ENCODE measurements at regions not wholly inside any gene's neighbourhood (a gene's known extent, or its start where the extent isn't known, plus 50 kb on each side); places are given as distances from the start of the nearest gene placed in this dataset.

- Histone ChIP-seq H3K36me3 (ENCODE audit: insufficient read depth in 1 of 2, low read depth in 1 of 2) (no peaks in the 10 kb centered on the region), H3K27me3 (ENCODE audit: insufficient read depth in 3 of 3, low read length in 2 of 3) (no peaks in the 10 kb centered on the region), H3K27ac (no peak overlapping the region), H3K9me3 (no peaks in the 10 kb centered on the region), H3K4me3 (no peak overlapping the region), H3K4me1 (no peaks in the 10 kb centered on the region)
- no peak for DNase-seq
- intact Hi-C loops (cut with DNase I) = no loop called here
- no peak for ATAC-seq
- TF ChIP-seq CTCF (IDR thresholded peaks at IDR 0.05) = no peak
- WGBS, 3 donors = 7 to 17% (median 12%) methylated on average over 1 of the region's 1 CpG
Measured at GRCh38 chr9:26437056-26437711, 455.4 kb downstream of the CAAP1 start.

- TF ChIP-seq CTCF (IDR thresholded peaks at IDR 0.05) = no peak
- 76 to 84% (median 76%) methylated on average over 16 of the region's 16 CpGs for WGBS, 3 donors
- no peaks in the 10 kb centered on the region for H3K27me3 ChIP-seq (ENCODE audit: insufficient read depth in 3 of 3, low read length in 2 of 3)
- no peak overlapping the region for H3K27ac ChIP-seq
- no peak overlapping the region for H3K4me3 ChIP-seq
- H3K9me3 ChIP-seq = no peaks in the 10 kb centered on the region
- no peak for DNase-seq
- no peak for ATAC-seq
- H3K36me3 ChIP-seq (ENCODE audit: insufficient read depth in 1 of 2, low read depth in 1 of 2) = no peaks in the 10 kb centered on the region
- no peaks in the 10 kb centered on the region for H3K4me1 ChIP-seq
- intact Hi-C loops (cut with DNase I) = no loop called here
Measured at GRCh38 chr9:26426551-26427131, 466.0 kb downstream of the CAAP1 start.

GRCh38 chr9:26418480-26418879 lies 474.1 kb downstream of the CAAP1 start:
- no peak for TF ChIP-seq CTCF (IDR thresholded peaks at IDR 0.05)
- Histone ChIP-seq H3K27ac (no peak overlapping the region), H3K9me3 (no peaks in the 10 kb centered on the region), H3K36me3 (ENCODE audit: insufficient read depth in 1 of 2, low read depth in 1 of 2) (no peaks in the 10 kb centered on the region), H3K27me3 (ENCODE audit: insufficient read depth in 3 of 3, low read length in 2 of 3) (no peaks in the 10 kb centered on the region), H3K4me3 (no peak overlapping the region), H3K4me1 (no peaks in the 10 kb centered on the region)
- 61 to 72% (median 65%) methylated on average over 3 of the region's 3 CpGs for WGBS, 3 donors
- ATAC-seq = no peak
- intact Hi-C loops (cut with DNase I) = no loop called here
- DNase-seq = no peak

- no peaks in the 10 kb centered on the region for H3K4me1 ChIP-seq
- DNase-seq = no peak
- intact Hi-C loops (cut with DNase I) = no loop called here
- H3K4me3 ChIP-seq = no peak overlapping the region
- no peaks in the 10 kb centered on the region for H3K36me3 ChIP-seq (ENCODE audit: insufficient read depth in 1 of 2, low read depth in 1 of 2)
- no peaks in the 10 kb centered on the region for H3K9me3 ChIP-seq
- 79 to 81% (median 80%) methylated on average over 3 of the region's 3 CpGs for WGBS, 3 donors
- TF ChIP-seq CTCF (IDR thresholded peaks at IDR 0.05) = no peak
- no peak overlapping the region for H3K27ac ChIP-seq
- no peak for ATAC-seq
- H3K27me3 ChIP-seq (ENCODE audit: insufficient read depth in 3 of 3, low read length in 2 of 3) = no peaks in the 10 kb centered on the region
Measured at GRCh38 chr9:26415528-26415927, 477.1 kb downstream of the CAAP1 start.

GRCh38 chr9:26413611-26414010 lies 479.0 kb downstream of the CAAP1 start:
- ATAC-seq (no peak), DNase-seq (no peak)
- no peaks in the 10 kb centered on the region for H3K9me3 ChIP-seq
- H3K27me3 ChIP-seq (ENCODE audit: insufficient read depth in 3 of 3, low read length in 2 of 3) = no peaks in the 10 kb centered on the region
- intact Hi-C loops (cut with DNase I) = no loop called here
- H3K4me3 ChIP-seq = no peak overlapping the region
- no peaks in the 10 kb centered on the region for H3K36me3 ChIP-seq (ENCODE audit: insufficient read depth in 1 of 2, low read depth in 1 of 2)
- H3K27ac ChIP-seq = no peak overlapping the region
- 57 to 59% (median 58%) methylated on average over 4 of the region's 4 CpGs for WGBS, 3 donors
- no peak for TF ChIP-seq CTCF (IDR thresholded peaks at IDR 0.05)
- H3K4me1 ChIP-seq = no peaks in the 10 kb centered on the region

Data from psoas muscle (tissue), 7 donors.